ENCODE measurements at regions not wholly inside any gene's neighbourhood (a gene's known extent, or its start where the extent isn't known, plus 50 kb on each side); places are given as distances from the start of the nearest gene placed in this dataset.

- TF ChIP-seq CTCF (IDR thresholded peaks at IDR 0.05) (no peak), POLR2A (IDR thresholded peaks at IDR 0.05) (no peak), POLR2AphosphoS5 (IDR thresholded peaks at IDR 0.05) (no peak)
Measured at GRCh38 chr5:88377705-88378656, 109.3 kb upstream of the TMEM161B start.

All from breast epithelium (tissue), 3 donors.